Esophagus muscularis mucosa (tissue), 3 donors: ENCODE measurements at regions not wholly inside any gene's neighbourhood (a gene's known extent, or its start where the extent isn't known, plus 50 kb on each side); places are given as distances from the start of the nearest gene placed in this dataset.

Experiments
- CTCF ChIP-seq, 3 experiments: fragments of 200-600 bp in 2 of 3; fragments of 450-650 bp in 1 of 3; sonication (generic) in 2 of 3; IDR thresholded peaks; one replicate each; pipeline ENCODE4 v1.5.1; 2017 to 2019; ENCODE audit warnings: antibody characterized with exemption in 3 of 3, mild to moderate bottlenecking in 2 of 3, moderate library complexity in 1 of 3
- POLR2AphosphoS5 ChIP-seq, 2 donors: sonication (generic); formaldehyde crosslinking; IDR thresholded peaks; one replicate each; pipeline ENCODE4 v1.6.1; 2017; ENCODE audit warnings: antibody characterized with exemption in 2 of 2

DNA sequence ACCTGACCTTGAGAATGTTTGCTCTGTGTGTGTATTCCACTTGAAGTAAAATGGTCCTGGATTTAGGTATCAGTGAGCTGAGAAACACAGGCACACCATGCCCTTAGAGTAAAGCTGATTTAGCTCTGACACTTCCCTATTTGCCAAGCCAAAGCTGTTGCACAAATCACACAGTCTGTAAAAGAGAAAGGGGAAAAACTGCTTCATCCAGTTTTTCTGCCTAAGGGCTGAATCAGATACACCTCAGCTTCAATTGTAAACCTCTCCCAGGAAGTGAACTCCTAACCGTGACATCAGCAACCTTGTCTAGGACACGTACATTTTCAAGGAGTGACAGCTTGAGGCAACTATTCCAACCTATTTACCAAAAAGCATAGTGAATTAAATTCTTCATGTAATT, 150.4 kb downstream of the NR4A2 start:
- TF ChIP-seq CTCF (IDR thresholded peaks at IDR 0.05) (no peak), POLR2AphosphoS5 (IDR thresholded peaks at IDR 0.05) (no peak)
